ENCODE measurements at regions not wholly inside any gene's neighbourhood (a gene's known extent, or its start where the extent isn't known, plus 50 kb on each side); places are given as distances from the start of the nearest gene placed in this dataset.

- TF ChIP-seq POLR2A (IDR thresholded peaks at IDR 0.05), result no peak
- no peak for TF ChIP-seq CTCF (IDR thresholded peaks at IDR 0.05)
- no peak for TF ChIP-seq POLR2AphosphoS5 (IDR thresholded peaks at IDR 0.05)
- no peak for TF ChIP-seq EP300 (IDR thresholded peaks at IDR 0.05)
Measured at GRCh38 chr2:116545286-116546068, 1269.0 kb upstream of the DDX18 start.
